HFFc6 (cell line): ENCODE measurements at regions not wholly inside any gene's neighbourhood (a gene's known extent, or its start where the extent isn't known, plus 50 kb on each side); places are given as distances from the start of the nearest gene placed in this dataset.

Source experiments
- DNase-seq: peaks from one replicate; pipeline ENCODE4 v3.0.0-alpha.2; 2018
- H3K27ac Mint-ChIP-seq: 2 replicates; pipeline ENCODE4 v1.8.0; 2020; ENCODE audit warnings: mild to moderate bottlenecking, mixed read lengths
- H3K27me3 Mint-ChIP-seq: 2 replicates; pipeline ENCODE4 v1.8.0; 2021; ENCODE audit warnings: mild to moderate bottlenecking, moderate library complexity, mixed read lengths; ENCODE audit not compliant: insufficient read depth
- H3K36me3 Mint-ChIP-seq: 2 replicates; pipeline ENCODE4 v1.8.0; 2021; ENCODE audit warnings: low read depth, mixed read lengths
- H3K4me1 Mint-ChIP-seq: 2 replicates; pipeline ENCODE4 v1.8.0; 2020; ENCODE audit warnings: low read depth, mixed read lengths
- H3K4me3 Mint-ChIP-seq: 2 replicates; pipeline ENCODE4 v1.8.0; 2020; ENCODE audit warnings: mild to moderate bottlenecking, moderate library complexity, mixed read lengths
- H3K9me3 Mint-ChIP-seq: 2 replicates; pipeline ENCODE4 v1.8.0; 2020; ENCODE audit warnings: mild to moderate bottlenecking, mixed read lengths
- TF ChIP-seq, protein P1 (sequence below): fragments of 200-600 bp; sonication (generic); IDR thresholded peaks from 2 replicates; pipeline ENCODE4 v1.5.0; 2021; ENCODE audit warnings: antibody characterized with exemption, mild to moderate bottlenecking

DNA sequence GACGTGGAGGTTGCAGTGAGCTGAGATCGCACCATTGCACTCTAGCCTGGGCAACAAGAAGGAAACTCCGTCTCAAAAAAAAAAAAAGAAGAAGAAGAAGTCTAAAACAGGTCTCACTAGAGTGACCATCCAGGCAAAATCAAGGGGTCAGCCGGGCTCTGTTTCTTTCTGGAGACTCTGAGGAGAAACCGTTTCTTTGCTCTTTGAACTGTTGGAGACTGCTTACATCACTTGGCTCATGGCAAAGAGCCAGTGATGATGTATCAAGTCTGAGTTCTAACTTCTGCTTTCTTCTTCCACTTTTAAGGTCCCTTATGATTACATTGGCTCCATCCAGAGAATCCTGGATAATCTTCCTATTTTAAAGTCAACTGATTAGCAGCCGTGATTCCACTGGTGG lies 306.8 kb downstream of the WDR11 start:
- H3K4me3 Mint-ChIP-seq, result no peak overlapping the region
- TF ChIP-seq, protein P1, sequence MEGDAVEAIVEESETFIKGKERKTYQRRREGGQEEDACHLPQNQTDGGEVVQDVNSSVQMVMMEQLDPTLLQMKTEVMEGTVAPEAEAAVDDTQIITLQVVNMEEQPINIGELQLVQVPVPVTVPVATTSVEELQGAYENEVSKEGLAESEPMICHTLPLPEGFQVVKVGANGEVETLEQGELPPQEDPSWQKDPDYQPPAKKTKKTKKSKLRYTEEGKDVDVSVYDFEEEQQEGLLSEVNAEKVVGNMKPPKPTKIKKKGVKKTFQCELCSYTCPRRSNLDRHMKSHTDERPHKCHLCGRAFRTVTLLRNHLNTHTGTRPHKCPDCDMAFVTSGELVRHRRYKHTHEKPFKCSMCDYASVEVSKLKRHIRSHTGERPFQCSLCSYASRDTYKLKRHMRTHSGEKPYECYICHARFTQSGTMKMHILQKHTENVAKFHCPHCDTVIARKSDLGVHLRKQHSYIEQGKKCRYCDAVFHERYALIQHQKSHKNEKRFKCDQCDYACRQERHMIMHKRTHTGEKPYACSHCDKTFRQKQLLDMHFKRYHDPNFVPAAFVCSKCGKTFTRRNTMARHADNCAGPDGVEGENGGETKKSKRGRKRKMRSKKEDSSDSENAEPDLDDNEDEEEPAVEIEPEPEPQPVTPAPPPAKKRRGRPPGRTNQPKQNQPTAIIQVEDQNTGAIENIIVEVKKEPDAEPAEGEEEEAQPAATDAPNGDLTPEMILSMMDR, result no peak
- H3K27ac Mint-ChIP-seq, result no peak overlapping the region
- no peaks in the 10 kb centered on the region for H3K27me3 Mint-ChIP-seq
- H3K9me3 Mint-ChIP-seq, result peaks cover 39% of the 10 kb centered on the region
- H3K36me3 Mint-ChIP-seq, result no peaks in the 10 kb centered on the region
- no peak for DNase-seq
- H3K4me1 Mint-ChIP-seq, result no peaks in the 10 kb centered on the region

DNA sequence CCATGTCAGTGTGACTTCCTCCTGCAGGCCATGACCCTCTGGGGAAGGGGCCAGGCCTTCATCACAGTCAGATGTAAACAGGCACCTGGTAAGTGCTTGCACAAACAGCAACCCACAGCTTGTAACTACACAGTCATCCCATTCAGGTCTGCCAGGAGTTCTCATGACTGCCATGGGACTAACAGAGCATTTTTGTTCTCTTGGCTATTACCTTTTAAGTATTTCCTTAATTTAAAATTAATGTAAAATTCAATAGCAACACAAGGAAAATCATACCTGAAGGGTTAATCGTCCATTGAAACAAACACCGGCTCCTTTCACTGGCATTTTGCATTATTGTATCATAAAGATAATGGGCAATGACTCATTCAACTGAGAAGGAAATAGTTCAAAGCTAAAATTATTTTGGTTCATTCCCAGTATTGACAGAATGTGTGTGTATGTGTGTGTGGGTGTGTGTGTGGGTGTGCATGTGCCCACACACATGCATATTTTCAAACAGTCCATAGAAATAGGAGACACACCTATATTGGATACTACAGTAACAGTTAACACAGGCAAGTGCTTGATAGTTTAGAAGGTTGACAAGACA lies 307.9 kb downstream of the WDR11 start:
- H3K4me3 Mint-ChIP-seq, result no peak overlapping the region
- no peaks in the 10 kb centered on the region for H3K27me3 Mint-ChIP-seq
- TF ChIP-seq, protein P1, result no peak
- DNase-seq, result no peak
- H3K36me3 Mint-ChIP-seq, result no peaks in the 10 kb centered on the region
- H3K4me1 Mint-ChIP-seq, result no peaks in the 10 kb centered on the region
- peaks cover 33% of the 10 kb centered on the region for H3K9me3 Mint-ChIP-seq
- no peak overlapping the region for H3K27ac Mint-ChIP-seq

DNA sequence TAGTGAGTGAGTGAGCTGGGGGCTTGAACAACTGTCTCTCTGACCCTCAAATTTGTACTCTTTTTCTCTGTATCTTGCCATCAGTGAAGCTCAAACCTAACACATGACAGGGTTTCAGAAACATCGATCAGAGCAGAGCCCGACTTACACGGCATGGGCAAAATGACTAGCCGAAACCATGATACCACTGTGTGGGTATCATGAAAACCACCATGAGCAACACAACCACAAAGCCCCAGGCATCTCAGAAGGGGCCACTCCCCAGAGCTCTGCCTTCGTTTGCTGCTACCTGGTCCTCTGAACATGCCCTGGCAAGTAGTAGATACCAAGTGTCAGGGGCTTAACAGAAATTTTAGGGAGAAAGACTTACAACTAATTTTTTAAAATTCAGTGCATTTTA lies 308.5 kb downstream of the WDR11 start:
- TF ChIP-seq, protein P1, result no peak
- H3K9me3 Mint-ChIP-seq, result peaks cover 35% of the 10 kb centered on the region
- H3K27ac Mint-ChIP-seq, result no peak overlapping the region
- H3K4me1 Mint-ChIP-seq, result no peaks in the 10 kb centered on the region
- DNase-seq, result no peak
- H3K4me3 Mint-ChIP-seq, result no peak overlapping the region
- H3K27me3 Mint-ChIP-seq, result no peaks in the 10 kb centered on the region
- no peaks in the 10 kb centered on the region for H3K36me3 Mint-ChIP-seq

DNA sequence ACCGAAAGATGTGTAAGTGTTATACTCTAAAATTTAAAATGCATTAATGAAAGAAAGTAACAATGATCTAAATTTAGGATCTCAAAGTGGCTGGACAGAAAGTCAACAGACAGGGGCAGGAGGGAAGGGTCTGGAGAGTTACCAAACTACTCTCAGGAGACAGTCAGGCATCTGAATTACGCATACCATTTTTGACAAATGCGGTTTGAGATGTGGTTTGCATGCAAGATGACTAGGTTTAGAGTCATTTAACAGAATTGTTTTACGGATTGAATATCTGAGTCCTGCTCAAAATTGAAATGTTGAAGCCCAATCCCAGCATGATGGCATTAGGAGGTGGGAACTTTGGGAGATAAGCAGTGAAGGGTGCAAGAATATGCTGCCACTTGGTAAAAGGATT lies 314.1 kb downstream of the WDR11 start:
- Mint-ChIP-seq H3K27me3 (no peaks in the 10 kb centered on the region), H3K27ac (no peak overlapping the region), H3K36me3 (no peaks in the 10 kb centered on the region), H3K9me3 (peaks cover 38% of the 10 kb centered on the region), H3K4me3 (no peak overlapping the region), H3K4me1 (no peaks in the 10 kb centered on the region)
- TF ChIP-seq, protein P1, result no peak
- DNase-seq, result no peak

DNA sequence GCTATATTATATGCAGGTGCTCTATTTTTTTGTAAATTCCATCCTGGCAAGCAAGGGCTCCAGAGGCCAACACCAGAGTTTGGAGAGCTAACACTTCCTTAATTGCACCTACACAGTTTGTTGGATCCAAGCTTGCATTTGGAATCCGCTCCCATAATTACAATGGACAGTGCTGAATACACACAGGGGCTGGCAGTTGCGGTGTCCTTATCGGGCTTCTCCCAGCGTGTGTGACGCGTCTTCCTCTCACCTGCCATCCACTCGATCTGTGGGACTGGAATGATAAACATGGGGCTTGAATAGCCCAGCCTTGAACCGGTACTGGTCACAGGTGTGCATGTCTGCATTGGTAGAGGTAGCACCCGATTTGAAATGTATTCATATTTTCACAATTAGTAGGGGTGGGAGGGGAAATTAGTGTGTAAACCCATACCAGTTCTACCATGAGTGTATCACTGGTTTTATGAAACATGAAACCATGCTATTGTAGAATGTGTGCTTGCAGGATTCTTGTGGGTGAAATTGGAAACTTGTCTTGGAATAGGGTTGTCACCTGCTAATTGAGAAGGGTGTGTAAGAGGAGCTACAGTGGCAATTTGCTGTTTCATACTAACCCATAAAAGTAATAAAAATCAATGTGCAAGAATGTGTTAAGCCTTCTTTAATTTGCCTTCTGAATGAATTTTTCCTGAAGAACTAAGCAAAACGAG lies 316.5 kb downstream of the WDR11 start:
- H3K9me3 Mint-ChIP-seq, result peaks cover 47% of the 10 kb centered on the region
- peaks cover 1% of the 10 kb centered on the region; the same call in 1 of the 2 replicates for H3K27me3 Mint-ChIP-seq
- DNase-seq, result no peak
- no peaks in the 10 kb centered on the region for H3K4me1 Mint-ChIP-seq
- TF ChIP-seq, protein P1, result no peak
- no peaks in the 10 kb centered on the region for H3K36me3 Mint-ChIP-seq
- H3K27ac Mint-ChIP-seq, result no peak overlapping the region
- H3K4me3 Mint-ChIP-seq, result no peak overlapping the region
